Thymus (tissue), 11 donors: ENCODE measurements at regions not wholly inside any gene's neighbourhood (a gene's known extent, or its start where the extent isn't known, plus 50 kb on each side); places are given as distances from the start of the nearest gene placed in this dataset.

Experiments used
- DNase-seq, 9 donors: peaks; one replicate each; pipeline ENCODE4 v3.0.0-alpha.2; 2013; ENCODE audit warnings: low spot score in 9 of 9, low read depth in 6 of 9, missing footprints in 1 of 9
- H3K27ac ChIP-seq, 2 donors: one replicate each; pipeline ENCODE4 v1.5.1; 2013; ENCODE audit warnings: control low read depth in 1 of 2, low read depth in 1 of 2, low read length in 1 of 2, mild to moderate bottlenecking in 1 of 2, moderate library complexity in 1 of 2
- H3K27me3 ChIP-seq, 2 donors: one replicate each; pipeline ENCODE4 v1.5.1; 2013; ENCODE audit warnings: low read length in 1 of 2; ENCODE audit not compliant: control insufficient read depth in 2 of 2, insufficient read depth in 1 of 2
- H3K36me3 ChIP-seq, 2 donors: one replicate each; pipeline ENCODE4 v1.5.1; 2013; ENCODE audit warnings: low read length in 1 of 2, mild to moderate bottlenecking in 1 of 2, moderate library complexity in 1 of 2; ENCODE audit not compliant: control insufficient read depth in 2 of 2, insufficient read depth in 2 of 2
- H3K4me1 ChIP-seq, 2 donors: one replicate each; pipeline ENCODE4 v1.5.1; 2013; ENCODE audit warnings: low read length in 2 of 2; ENCODE audit not compliant: control insufficient read depth in 2 of 2, insufficient read depth in 2 of 2
- H3K4me3 ChIP-seq, 2 donors: one replicate each; pipeline ENCODE4 v1.5.1; 2013; ENCODE audit warnings: low read length in 2 of 2, control low read depth in 1 of 2, mild to moderate bottlenecking in 1 of 2
- H3K9me3 ChIP-seq, 2 donors: one replicate each; pipeline ENCODE4 v1.5.1; 2013; ENCODE audit warnings: low read length in 1 of 2, mild to moderate bottlenecking in 1 of 2; ENCODE audit not compliant: control insufficient read depth in 2 of 2, insufficient read depth in 1 of 2
- WGBS: extraction: QIAGEN DNeasy Blood & Tissue Kit; methylation state at CpG from one replicate; pipeline ENCODE4 v1.1.7; 2013; 5-methylcytosine and 5-hydroxymethylcytosine counted together
- donor health status: healthy.

DNA sequence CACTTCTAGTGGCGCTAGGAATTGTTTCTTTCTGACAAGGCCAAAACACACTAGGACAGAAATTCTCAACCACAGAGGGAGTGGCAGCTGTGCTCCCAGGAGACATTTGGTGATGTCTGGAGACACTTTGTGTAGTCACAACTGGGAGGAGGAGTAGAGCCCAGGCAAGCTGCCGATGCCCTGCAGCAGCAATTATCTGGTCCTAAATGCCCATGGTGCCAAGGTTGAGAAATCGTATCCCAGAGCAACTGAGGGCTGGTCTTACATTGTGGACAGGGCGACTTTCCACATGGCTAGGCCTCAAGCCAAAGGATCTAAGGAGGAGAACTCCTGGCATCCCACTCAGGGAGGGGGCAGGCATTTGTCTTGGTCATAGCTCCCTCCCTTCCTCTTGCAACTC, 259.9 kb downstream of the GADD45G start:
- Histone ChIP-seq H3K4me1 (no peaks in the 10 kb centered on the region), H3K9me3 (no peaks in the 10 kb centered on the region), H3K27me3 (peaks cover 0 to 3% of the 10 kb centered on the region in 2 donors), H3K4me3 (no peak overlapping the region), H3K27ac (no peak overlapping the region), H3K36me3 (no peaks in the 10 kb centered on the region)
- 98% methylated on average over 4 of the region's 4 CpGs for WGBS
- no peak for DNase-seq

DNA sequence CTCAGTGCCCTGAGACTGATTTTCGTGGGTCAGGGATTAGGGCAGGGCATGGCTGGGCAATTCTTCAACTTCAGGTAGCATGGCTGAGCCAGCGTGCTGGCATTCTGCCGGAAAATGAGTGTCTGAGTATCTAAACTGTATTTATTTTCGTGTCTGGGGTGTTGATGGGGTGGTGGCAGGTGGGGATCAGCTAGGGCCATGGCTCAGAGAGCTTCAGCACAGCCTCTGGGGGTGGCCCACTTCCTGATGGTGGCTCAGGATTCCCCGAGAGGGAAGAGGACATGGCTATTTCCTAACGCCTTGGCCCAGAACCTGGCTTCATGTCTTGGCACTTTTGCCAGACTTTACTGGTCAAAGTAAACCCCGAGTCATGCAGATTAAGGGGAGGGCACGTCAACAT, 260.5 kb downstream of the GADD45G start:
- H3K27ac ChIP-seq: no peak overlapping the region
- H3K4me1 ChIP-seq: no peaks in the 10 kb centered on the region
- no peaks in the 10 kb centered on the region for H3K36me3 ChIP-seq
- H3K4me3 ChIP-seq: no peak overlapping the region
- H3K9me3 ChIP-seq: no peaks in the 10 kb centered on the region
- DNase-seq: no peak
- H3K27me3 ChIP-seq: peaks cover 0 to 3% of the 10 kb centered on the region in 2 donors
- WGBS: 92% methylated on average over 8 of the region's 8 CpGs

DNA sequence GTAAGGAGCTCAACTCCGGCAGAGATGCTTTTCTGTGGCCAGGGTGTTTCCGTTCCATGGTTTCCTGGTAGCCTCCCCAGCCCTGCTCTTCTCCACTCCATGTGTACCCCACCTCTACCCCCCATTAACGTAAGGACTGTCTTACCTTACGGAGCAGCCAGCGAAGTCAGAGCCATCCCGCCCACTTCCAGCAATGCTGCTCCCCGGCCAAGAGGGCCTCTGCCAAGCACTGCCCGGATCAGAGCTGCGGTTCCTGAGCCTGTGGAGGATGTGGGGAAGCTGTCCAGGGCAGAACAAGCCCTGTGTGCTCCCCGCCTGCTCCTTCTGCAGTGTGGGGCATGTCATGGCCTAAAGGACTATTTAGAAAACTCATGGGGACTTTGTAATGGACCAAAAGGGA, 261.2 kb downstream of the GADD45G start:
- WGBS: 96% methylated on average over 10 of the region's 10 CpGs
- no peak for DNase-seq

DNA sequence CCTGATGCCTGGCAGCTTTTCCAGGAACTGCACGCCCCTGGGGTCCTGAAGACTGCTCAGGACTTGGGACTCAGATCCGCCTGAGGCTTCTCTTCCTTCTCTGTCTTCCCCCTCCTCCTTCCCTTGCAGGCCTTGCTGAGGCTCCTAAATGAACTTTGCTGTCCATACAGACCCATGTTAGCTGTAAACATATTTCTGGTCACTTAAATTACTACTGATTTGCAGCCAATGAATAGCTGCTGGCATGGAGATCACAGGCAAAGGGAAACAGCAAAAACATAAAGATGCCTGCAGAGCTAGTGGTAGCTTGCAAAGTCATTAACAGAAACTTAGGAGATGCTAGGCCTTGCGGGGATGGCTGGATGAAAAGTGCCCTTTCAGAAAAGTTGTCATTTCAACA, 261.9 kb downstream of the GADD45G start:
- Histone ChIP-seq H3K27me3 (peaks cover 0 to 3% of the 10 kb centered on the region in 2 donors), H3K36me3 (no peaks in the 10 kb centered on the region), H3K4me1 (no peaks in the 10 kb centered on the region), H3K9me3 (no peaks in the 10 kb centered on the region), H3K4me3 (no peak overlapping the region), H3K27ac (no peak overlapping the region)
- 95% methylated on average over 3 of the region's 3 CpGs for WGBS
- no peak for DNase-seq

More for the DNA sequence above, 261.2 kb downstream of the GADD45G start:
- no peak overlapping the region for H3K4me3 ChIP-seq
- H3K27ac ChIP-seq: no peak overlapping the region
- H3K36me3 ChIP-seq: no peaks in the 10 kb centered on the region
- no peaks in the 10 kb centered on the region for H3K9me3 ChIP-seq
- H3K4me1 ChIP-seq: no peaks in the 10 kb centered on the region
- peaks cover 0 to 3% of the 10 kb centered on the region in 2 donors for H3K27me3 ChIP-seq

DNA sequence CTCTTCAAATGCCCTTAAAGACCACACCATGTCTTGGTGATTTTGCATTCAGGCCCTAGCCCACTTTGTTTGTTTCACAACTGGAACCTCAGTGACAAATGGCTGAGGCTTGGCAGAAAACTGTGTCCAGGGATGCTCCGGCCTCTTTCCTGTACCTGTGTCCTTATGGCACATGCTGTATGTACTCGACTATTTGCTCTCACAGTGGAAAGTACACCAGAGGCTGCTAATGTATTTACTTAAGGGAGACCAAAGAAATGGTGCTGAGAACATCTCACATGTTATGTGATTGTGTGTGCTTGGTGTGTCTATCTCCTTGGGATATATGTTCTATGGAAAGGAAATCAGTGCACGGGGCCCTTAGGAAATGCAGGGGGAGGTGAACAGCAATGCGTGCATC, 263.3 kb downstream of the GADD45G start:
- no peak for DNase-seq
- H3K36me3 ChIP-seq: no peaks in the 10 kb centered on the region
- 98% methylated on average over 4 of the region's 4 CpGs for WGBS

DNA sequence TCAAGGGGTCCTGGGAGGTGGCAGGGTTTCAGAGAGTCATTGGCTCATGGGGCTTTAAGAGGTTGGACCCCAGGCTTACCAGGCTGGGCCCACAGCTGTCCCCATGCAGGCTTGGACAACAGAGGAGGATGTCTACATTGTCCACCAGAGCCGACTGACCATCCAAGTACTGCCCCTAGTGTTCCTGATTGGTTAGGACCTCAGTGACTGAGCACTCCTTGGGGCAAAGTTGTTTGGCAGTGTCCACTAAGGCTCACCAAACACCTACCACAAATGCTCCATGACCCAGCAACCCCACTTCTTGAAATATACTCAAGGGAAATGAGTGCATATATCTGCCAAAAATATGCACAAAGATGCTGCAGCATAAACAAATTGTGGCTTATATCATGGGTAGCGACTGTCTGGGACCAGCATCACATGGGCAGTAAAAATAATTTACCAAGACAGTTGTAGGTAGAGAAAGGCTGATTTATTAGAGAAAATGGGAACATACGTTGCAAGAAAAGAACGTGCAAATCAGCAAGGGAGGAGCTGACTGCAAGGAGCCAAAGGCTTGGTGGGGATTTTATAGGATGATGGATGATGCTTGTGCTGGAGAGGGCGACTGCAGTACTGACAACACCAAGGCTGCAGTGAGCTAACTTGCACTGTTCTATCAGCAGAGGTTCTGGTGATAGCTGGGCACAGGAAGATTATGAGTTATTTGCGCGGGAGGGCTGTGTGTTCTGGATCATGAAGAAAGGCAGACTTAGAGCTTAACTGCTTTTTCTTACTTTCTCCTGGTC, 265.2 kb downstream of the GADD45G start:
- no peak overlapping the region for H3K4me3 ChIP-seq
- H3K27me3 ChIP-seq: no peaks in the 10 kb centered on the region
- peaks cover 0 to 5% of the 10 kb centered on the region in 2 donors for H3K4me1 ChIP-seq
- WGBS: 95% methylated on average over 7 of the region's 7 CpGs
- no peak overlapping the region for H3K27ac ChIP-seq
- no peak for DNase-seq
- H3K9me3 ChIP-seq: no peaks in the 10 kb centered on the region
- no peaks in the 10 kb centered on the region for H3K36me3 ChIP-seq

More for the DNA sequence above, 263.3 kb downstream of the GADD45G start:
- Histone ChIP-seq H3K27ac (no peak overlapping the region), H3K27me3 (no peaks in the 10 kb centered on the region), H3K4me1 (no peaks in the 10 kb centered on the region), H3K4me3 (no peak overlapping the region), H3K9me3 (no peaks in the 10 kb centered on the region)

DNA sequence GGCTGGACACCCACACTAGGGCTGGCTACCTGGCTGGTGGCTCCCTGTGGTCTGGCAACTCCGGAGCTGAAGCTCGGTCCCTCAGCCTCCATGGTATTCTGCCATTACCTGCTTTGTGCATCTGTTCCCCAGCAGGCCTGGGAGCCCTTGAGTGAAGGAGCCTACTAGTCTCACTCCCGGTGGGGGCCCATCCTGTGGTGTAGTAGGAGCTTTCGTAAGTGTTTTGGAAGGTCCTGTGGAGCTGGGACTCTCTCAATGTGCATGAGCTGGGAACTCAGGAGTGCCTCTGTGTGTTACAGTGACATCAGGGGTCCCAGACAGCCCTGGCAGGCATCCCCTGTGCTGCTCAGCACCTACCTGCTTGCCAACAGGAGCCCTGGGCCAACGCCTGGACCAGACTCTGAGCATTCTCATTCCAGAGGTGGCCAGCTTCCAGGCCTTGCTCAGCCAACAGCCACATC, 267.1 kb downstream of the GADD45G start:
- H3K27ac ChIP-seq: no peak overlapping the region
- H3K36me3 ChIP-seq: no peaks in the 10 kb centered on the region
- WGBS: 97% methylated on average over 5 of the region's 5 CpGs

DNA sequence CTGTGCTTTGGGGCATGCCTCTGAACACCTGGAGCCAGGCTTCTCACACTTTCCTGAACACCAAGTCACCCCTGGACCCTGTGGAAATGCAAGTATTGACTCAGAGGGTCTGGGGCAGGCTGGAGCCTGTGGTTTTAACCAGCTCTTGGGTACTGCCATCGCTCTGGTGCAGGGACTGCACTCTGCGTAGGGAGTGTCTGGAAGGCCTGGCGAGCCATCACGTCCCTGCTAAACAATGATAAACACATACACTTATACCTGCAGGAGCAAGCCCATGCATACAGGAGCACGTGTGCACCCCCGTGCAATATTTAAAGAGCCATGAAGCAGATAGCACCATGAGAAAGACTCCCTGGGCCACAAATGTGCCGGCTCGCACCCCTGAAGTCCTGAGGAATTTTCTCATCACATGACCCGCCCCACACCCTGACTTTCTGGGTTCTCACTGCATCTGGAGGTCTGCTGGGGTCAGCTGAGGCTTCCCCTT, 267.7 kb downstream of the GADD45G start:
- H3K27me3 ChIP-seq: no peaks in the 10 kb centered on the region
- H3K4me1 ChIP-seq: peaks cover 0 to 5% of the 10 kb centered on the region in 2 donors
- WGBS: 94% methylated on average over 9 of the region's 9 CpGs
- H3K27ac ChIP-seq: no peak overlapping the region
- no peak overlapping the region for H3K4me3 ChIP-seq
- no peaks in the 10 kb centered on the region for H3K9me3 ChIP-seq
- DNase-seq: no peak
- no peaks in the 10 kb centered on the region for H3K36me3 ChIP-seq

More for the DNA sequence above, 267.1 kb downstream of the GADD45G start:
- Histone ChIP-seq H3K27me3 (no peaks in the 10 kb centered on the region), H3K4me3 (no peak overlapping the region), H3K4me1 (peaks cover 0 to 5% of the 10 kb centered on the region in 2 donors), H3K9me3 (no peaks in the 10 kb centered on the region)
- DNase-seq: no peak

DNA sequence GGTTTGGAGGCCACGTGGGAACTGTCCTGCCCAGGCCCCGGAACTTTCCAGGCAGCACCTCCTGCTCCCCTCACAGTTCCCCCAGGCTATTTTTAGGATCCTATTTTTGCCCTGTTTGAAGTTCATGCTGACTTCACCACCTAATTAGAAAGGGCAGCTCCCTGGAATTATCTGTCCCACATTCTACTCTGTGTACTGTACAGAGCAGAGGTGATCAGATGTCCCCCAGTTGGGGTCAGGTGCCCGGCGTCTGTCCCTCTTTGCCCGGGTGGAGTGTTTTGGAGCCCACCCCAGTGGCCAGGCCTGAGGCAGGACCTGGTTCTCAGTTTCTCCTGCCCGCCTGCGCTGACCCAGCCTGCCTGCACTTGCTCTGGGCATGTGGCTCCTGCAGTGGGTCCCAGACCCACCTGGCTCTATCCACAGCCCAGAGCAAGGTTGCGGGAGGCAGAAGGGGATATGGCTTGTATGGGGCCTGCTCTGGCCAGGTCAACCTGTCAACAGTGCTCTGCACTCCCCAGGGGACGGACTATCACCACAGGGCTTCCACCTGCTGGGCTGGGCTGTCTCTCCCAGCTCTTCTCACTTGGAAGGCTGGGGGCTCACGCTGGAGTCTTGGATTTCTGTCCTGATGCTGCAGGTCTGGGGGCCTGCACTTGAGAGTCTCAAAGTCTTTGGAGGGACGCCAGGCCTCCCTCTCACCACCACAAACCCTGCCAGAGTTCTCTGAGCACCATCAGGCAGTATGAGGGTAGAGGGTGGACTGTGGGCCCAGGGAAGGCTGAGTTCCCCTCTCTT, 268.3 kb downstream of the GADD45G start:
- 93% methylated on average over 11 of the region's 11 CpGs for WGBS

More for the DNA sequence above, 268.3 kb downstream of the GADD45G start:
- no peaks in the 10 kb centered on the region for H3K36me3 ChIP-seq
- no peak overlapping the region for H3K4me3 ChIP-seq
- no peaks in the 10 kb centered on the region for H3K9me3 ChIP-seq
- DNase-seq: no peak
- peaks cover 0 to 5% of the 10 kb centered on the region in 2 donors for H3K4me1 ChIP-seq
- no peaks in the 10 kb centered on the region for H3K27me3 ChIP-seq
- no peak overlapping the region for H3K27ac ChIP-seq
